GM12874 (cell line): ENCODE measurements at regions not wholly inside any gene's neighbourhood (a gene's known extent, or its start where the extent isn't known, plus 50 kb on each side); places are given as distances from the start of the nearest gene placed in this dataset.

Experiments
- CTCF ChIP-seq: IDR thresholded peaks from 2 replicates; pipeline ENCODE4 v1.5.1; 2011; ENCODE audit warnings: low read depth, mild to moderate bottlenecking, control low read depth, low read length, moderate library complexity; ENCODE audit not compliant: insufficient read depth

GRCh38 chr10:83820033-83820432 is 319.3 kb upstream of the GHITM start:
- TF ChIP-seq CTCF: no peak

- TF ChIP-seq CTCF: no peak
Observed at GRCh38 chr10:83824099-83824498, 315.2 kb upstream of the GHITM start.

- no peak for TF ChIP-seq CTCF
Observed at GRCh38 chr10:83834096-83834495, 305.2 kb upstream of the GHITM start.

- no peak for TF ChIP-seq CTCF
Observed at GRCh38 chr10:83835945-83836745, 303.2 kb upstream of the GHITM start.

GRCh38 chr10:83848677-83849076 is 290.6 kb upstream of the GHITM start:
- TF ChIP-seq CTCF: no peak

GRCh38 chr10:83849150-83849549 is 290.2 kb upstream of the GHITM start:
- TF ChIP-seq CTCF: no peak

- TF ChIP-seq CTCF: no peak
Observed at GRCh38 chr10:83852146-83852545, 287.2 kb upstream of the GHITM start.
